Hepatocyte (in vitro differentiated cells): ENCODE measurements at regions not wholly inside any gene's neighbourhood (a gene's known extent, or its start where the extent isn't known, plus 50 kb on each side); places are given as distances from the start of the nearest gene placed in this dataset.

ENCODE experiments used
- EZH2 ChIP-seq: fragments of 200-600 bp; sonication (generic); IDR thresholded peaks from 2 replicates; pipeline ENCODE4 v1.6.1; 2016; ENCODE audit warnings: antibody characterized with exemption, mild to moderate bottlenecking, borderline replicate concordance
- EZH2phosphoT487 ChIP-seq: fragments of 200-600 bp; sonication (generic); IDR thresholded peaks from one replicate; pipeline ENCODE4 v1.6.1; 2018; ENCODE audit warnings: antibody characterized with exemption, mild to moderate bottlenecking, low read depth, moderate library complexity; ENCODE audit not compliant: unreplicated experiment, severe bottlenecking
- TF ChIP-seq, protein P1 (sequence below): fragments of 200-600 bp; sonication (generic); IDR thresholded peaks from 2 replicates; pipeline ENCODE4 v1.5.1; 2016; ENCODE audit warnings: antibody characterized with exemption, mild to moderate bottlenecking; ENCODE audit not compliant: poor library complexity

- no peak for TF ChIP-seq EZH2
- TF ChIP-seq, protein P1, sequence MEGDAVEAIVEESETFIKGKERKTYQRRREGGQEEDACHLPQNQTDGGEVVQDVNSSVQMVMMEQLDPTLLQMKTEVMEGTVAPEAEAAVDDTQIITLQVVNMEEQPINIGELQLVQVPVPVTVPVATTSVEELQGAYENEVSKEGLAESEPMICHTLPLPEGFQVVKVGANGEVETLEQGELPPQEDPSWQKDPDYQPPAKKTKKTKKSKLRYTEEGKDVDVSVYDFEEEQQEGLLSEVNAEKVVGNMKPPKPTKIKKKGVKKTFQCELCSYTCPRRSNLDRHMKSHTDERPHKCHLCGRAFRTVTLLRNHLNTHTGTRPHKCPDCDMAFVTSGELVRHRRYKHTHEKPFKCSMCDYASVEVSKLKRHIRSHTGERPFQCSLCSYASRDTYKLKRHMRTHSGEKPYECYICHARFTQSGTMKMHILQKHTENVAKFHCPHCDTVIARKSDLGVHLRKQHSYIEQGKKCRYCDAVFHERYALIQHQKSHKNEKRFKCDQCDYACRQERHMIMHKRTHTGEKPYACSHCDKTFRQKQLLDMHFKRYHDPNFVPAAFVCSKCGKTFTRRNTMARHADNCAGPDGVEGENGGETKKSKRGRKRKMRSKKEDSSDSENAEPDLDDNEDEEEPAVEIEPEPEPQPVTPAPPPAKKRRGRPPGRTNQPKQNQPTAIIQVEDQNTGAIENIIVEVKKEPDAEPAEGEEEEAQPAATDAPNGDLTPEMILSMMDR: no peak
- TF ChIP-seq EZH2phosphoT487: no peak
Measured at GRCh38 chr12:19647806-19648556, 208.7 kb downstream of the AEBP2 start.
